ENCODE measurements at regions not wholly inside any gene's neighbourhood (a gene's known extent, or its start where the extent isn't known, plus 50 kb on each side); places are given as distances from the start of the nearest gene placed in this dataset.

DNA sequence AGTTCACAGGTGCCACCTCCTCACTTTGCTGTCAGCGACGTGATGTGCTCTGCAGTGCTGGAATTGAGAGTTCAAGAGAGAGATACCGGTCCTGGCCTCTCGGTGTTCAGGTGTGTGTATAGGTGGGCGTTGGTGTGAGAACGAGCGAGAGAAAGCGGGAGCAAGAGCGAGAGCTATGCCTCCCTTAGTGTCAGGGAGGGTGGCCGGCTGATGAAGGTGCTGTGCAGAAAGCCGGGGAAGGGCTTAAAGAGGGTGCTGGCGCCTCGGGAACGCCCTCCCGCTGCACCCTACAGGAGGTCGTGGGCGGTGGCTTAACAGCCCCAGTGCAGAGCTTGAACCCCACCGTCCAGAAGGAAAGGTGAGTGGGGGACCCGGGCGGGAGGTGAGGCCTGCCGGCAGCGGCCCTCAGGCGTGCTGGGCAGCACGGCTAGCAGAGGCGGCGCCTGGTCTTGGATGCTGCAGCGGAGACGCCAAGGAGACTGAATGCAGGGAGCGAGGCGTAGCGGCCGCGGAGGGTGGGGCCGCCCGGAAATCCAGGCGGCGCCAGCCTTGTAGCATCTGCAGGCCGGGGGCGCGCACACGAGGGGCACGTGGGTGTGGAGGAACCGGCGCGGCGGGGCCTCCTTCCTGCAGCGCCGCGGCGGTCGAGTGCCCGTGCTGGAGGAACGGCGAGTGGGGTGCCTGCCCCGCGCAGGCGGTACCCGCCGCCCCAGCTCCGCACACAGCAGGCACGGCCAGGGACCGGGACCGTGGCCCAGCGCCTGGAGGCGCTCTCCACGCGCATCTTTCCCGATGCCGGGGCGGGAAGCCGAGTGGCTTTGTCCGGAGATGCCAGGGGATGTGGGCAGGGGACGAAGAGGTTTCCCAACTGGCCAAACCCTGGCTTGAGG lies 246.8 kb upstream of the TOPAZ1 start:
- peak; percentile 44 for DNase-seq (ENCODE audit: low spot score)

DNA sequence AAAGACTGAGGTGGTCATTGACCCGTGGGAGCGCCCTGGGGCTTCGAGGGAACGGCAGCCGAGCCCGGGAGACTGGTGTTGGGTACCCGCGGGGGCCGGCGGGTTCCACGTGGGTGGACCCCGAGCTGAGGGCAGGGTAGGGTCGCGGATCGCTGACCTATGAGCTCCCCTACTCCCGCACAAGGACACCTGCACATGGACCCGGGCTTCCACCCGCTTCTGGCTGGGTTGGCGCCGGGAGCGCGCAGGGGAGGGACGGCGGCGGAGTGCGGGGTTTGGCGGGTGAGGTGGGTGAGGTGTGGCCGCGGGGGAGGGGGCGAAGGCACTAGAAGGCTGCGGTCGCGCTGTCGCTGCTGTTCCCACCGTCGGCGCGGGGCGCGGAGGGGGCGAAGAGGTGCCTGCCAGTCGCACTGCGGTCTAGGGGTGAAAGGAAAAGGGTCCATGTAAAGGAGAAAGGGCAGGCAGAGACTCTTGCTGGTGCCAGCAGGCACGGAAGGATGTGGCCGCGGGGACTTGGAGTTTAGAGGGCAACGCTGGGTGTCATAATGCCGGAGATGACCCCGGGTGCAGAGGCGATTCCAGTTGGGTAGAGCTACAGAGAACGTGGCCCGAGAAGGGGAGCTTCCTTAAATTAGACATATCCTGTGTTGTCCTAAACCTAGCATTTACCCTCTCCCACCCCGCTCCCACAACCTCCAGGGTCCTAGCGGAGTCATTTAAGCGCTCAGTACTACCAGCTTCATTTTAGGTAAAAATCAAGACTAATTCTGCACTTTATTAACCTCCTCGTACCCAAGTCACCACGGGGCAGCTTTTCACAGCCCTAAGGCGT lies 245.9 kb upstream of the TOPAZ1 start:
- no peak for DNase-seq (ENCODE audit: low spot score)

DNA sequence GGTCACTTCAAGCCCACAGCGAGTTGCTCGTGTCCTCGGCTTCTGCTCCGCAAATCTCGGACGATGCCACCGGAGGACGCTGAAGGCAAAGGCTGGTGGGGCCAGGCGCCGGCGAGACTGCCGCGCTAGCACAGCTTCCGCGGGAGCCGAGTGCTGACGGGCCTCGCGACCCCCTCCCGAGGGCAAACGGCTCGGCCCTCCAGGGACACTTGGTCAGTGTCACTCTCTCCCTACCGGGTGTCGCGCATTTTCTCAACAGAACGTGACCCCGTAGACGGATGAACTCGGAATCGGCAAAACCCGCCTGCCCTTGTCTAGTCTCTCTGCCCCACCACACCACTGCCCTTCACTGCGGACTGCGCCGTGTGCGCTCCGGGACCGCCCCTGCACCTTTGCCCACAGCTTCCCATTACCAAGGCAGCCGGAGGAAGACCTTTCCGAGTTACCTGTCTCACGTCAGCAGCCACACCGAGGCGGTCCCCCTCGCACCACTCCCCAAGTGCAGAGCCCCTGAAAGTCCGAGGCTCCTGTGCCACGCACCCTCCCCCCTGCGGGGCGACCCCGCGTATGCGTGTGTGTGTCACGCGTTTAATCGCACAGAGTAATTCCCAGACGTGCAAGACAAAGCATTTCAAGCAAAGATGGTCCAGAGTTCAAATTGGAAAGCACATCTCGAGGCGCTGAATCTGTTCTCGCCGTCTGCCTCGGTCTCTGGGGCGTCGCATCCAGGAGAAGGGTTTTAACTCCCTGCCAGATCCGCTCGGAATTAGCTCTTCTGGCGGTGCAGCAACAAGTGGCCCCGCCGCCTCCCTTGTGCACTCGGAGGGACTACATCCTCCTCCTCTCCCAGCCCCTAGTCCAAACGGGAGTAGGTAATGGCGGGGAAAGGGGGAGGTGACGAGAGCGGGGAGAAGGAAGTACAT lies 245.0 kb upstream of the TOPAZ1 start:
- DNase-seq (ENCODE audit: low spot score), result peak; percentile 62

- DNase-seq (ENCODE audit: low spot score), result no peak
Observed at GRCh38 chr3:43997316-43997715, 244.4 kb upstream of the TOPAZ1 start.

DNA sequence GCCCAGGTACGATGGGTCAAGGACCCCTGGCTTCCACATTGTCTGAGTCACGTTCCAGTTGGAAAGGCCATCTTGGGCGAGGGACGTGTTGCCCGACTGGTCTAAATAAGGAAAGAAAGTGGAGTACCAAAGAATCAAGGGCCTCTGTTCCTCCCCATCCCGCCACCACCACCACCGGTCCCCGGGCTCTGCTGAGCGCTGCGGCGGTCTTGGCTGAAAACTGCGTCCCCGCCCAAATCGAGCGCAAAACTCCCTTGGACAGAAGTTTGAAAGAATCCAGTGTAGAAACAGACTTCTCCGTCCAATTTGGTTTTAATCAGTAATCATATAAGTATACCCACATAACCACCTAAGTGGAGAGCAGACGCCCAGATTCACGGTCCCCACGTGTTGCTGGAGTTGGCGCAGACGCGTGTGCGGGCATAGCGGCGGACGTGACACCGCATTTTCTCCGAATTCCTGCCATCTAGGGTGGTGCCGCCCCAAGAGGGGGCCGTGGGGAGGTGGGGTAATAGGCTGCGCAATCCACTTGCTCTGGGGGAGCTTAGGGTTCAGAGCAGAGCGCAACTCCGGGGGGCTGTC lies 243.8 kb upstream of the TOPAZ1 start:
- no peak for DNase-seq (ENCODE audit: low spot score)

DNA sequence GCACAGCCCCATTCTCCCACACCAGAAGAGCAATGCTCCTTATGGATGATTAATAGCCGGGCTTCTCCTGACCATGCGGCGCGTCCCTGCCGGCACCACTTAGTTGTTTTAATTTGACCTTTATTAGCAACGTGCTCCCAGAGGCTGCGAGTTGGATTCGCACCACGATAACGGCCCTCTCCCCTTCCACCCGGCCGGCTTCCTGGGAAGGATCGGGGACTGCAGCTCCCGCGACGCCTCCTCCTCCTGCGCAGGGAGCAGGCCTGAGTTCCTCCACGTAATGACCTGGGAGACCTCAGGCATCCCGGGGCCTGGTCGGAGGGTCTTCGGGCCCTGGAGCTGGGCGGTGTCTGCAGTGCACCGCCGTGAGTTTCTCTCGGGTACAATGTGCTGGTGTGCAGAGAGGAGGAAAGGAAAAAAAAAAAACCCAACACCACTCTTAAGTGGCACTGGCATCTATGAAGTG lies 243.3 kb upstream of the TOPAZ1 start:
- DNase-seq (ENCODE audit: low spot score), result no peak

DNA sequence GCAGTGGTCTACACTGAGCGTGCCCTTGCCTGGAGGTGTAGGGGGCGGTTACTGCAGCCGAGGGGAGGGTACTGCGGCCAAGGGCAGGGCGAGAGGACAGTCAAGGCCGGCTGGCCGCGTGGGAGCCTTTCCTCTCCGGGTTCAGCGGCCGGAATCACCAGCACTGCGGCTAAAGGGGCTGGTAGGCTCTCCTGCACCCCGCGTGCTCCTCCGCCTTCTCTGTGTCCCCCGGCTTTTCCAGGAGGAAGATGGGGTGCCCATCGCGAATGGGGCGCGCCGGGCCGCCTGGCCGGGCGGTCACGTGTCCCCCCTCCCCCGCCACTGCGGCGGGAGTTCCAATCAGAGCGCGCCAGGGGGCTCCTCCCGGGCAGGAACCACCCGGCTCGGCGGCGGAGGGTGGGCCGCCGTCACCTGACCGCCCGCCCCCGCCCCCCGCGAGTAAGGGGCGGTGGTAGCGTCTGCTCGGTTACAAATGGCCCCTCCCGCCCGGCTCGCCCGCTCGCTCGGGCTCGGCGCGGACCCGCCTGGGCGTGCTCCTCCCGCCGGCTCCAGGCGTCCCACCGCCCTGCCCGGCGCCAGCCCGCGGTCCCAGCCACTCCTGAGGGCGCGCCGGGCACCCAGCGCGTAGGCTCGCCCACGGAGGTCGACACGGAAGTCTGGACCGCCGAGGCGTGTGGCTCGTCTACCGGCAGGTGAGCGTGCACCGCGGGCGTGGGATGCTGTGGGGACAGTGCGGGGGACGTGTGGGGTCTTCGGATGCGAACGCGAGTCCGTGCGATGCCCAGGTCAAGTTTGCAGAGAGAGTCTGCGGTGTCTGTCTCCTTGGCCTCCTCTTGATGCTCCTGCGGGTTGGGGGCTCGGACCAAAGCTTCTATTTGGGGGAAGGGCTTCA lies 242.6 kb upstream of the TOPAZ1 start:
- peak; percentile 43 for DNase-seq (ENCODE audit: low spot score)

DNA sequence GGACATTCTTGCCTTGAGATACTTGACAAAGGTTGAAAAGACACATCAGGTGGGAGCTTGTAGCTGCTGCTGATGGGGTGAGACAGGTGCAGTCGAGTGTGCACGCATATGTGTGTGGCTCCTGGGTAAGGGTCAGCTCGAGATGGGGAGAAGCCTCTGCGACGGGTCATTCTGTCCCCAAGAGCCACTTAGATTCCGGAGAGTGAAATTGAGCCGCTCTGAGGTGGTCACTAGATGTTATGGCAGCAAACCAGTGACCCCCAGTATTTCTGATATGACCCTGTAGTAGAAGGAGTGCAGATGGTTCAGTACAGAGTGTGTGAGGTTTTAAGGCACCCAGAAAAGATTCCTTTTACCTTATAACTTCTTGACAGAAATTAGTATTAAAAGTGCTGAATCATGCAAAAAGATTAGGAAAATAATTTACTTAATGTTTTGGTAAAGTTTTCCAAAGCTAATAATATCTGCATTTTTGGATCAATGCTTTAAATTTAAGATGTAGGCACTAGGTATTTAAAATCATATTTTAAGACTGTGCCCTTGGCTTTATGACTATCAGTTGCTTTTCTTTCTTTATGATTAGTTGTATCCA lies 241.9 kb upstream of the TOPAZ1 start:
- no peak for DNase-seq (ENCODE audit: low spot score)

- no peak for DNase-seq (ENCODE audit: low spot score)
Observed at GRCh38 chr3:44000586-44000985, 241.1 kb upstream of the TOPAZ1 start.

- no peak for DNase-seq (ENCODE audit: low spot score)
Observed at GRCh38 chr3:44001072-44001471, 240.6 kb upstream of the TOPAZ1 start.

- DNase-seq (ENCODE audit: low spot score), result no peak
Observed at GRCh38 chr3:44003801-44004200, 237.9 kb upstream of the TOPAZ1 start.

DNA sequence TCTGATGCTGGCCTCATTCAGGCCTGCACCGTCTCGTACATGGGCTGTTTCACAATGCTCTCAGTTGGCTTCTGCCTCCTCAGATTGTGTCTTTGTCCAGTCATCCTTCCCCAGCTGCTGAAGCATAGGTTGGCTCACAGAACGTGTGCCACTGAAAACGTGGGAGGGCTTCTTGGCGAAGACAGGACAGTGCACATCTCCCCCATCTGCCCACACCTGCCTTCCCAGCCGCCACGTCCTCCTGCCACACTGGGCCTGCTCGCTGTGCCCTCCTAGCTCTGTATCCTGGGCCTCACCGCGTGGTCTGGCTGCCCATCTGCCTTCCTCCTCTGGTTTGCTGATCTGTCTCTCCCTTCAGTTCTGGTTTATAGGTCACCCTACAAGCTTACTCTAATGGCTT lies 230.0 kb upstream of the TOPAZ1 start:
- no peak for DNase-seq (ENCODE audit: low spot score)

DNA sequence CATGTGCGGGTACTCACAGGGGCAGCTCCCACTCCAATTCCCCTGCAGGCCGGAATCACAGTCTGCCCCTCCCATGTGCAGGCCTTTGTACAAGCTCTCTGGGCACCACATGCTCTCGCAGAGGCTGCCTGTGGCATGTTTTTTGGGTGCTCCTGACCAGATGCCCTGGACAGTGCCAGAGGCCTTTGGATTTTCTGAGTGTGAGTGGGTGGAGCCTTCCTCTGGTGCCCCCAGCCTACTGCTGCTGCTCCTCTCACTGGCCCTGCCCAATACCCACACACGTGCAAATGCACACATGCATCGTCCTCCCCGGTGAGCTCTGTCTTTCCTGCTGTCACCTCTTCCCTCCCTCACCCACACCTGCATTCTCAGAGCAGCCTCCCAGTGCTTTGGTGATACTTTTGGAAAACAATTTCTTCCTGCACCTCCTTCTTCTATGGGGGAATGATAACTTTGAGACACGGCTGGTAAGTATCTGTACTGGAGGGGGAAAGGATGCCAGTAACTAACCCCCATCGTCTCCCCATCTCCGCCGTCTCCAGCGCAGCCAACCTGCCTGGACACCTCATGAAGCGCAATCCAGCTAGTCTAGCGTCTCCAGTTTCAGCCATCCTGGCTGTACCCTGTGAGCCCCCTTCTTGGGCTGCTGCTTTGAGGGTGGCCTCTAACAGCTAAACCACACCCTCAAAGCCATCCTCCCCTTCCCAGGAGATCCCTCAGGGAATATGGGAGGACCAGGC lies 229.4 kb upstream of the TOPAZ1 start:
- no peak for DNase-seq (ENCODE audit: low spot score)

- no peak for DNase-seq (ENCODE audit: low spot score)
Observed at GRCh38 chr3:44013967-44014366, 227.7 kb upstream of the TOPAZ1 start.

GRCh38 chr3:44015170-44015569 lies 226.5 kb upstream of the TOPAZ1 start:
- no peak for DNase-seq (ENCODE audit: low spot score)

- no peak for DNase-seq (ENCODE audit: low spot score)
Observed at GRCh38 chr3:44016818-44017217, 224.9 kb upstream of the TOPAZ1 start.

DNA sequence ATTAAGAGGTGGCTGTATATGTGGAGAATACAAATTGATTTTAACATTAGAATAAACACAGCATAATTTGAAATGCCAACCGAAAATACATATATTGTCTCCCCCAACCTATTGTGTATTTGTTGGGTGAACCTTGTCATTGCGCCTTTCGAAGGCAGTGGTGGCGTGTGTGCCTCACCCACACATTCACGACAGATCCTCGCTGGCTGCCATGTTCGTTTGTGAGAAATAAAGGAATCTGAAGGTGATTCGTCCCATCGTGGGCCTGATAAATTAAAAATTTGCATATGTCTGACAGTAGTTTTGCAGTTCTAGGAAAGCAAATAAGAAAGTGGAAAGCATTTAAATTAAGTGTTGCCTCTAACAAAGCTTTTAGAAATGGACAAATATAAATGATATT lies 222.8 kb upstream of the TOPAZ1 start:
- no peak for DNase-seq (ENCODE audit: low spot score)

GRCh38 chr3:44019736-44020135 lies 221.9 kb upstream of the TOPAZ1 start:
- peak; percentile 41 for DNase-seq (ENCODE audit: low spot score)

DNA sequence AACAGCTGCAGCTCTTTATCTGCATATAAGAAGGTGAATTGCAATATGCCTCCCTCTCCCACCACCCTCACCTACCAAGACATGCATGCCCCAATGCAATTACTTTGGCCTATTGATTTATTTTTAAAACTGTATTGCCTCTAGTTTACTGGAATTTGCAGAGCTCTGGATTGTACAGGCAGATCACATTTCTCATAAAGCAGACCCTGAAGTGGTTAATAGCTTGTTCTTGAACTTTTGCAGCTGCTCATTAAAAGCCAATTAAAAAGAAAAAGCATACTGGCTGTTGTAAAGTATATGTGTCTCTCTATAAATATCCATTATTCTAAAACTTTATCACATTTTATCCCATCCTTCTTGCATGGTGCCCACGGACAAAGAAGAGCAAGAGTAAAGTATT lies 221.5 kb upstream of the TOPAZ1 start:
- no peak for DNase-seq (ENCODE audit: low spot score)
